ENCODE measurements at regions not wholly inside any gene's neighbourhood (a gene's known extent, or its start where the extent isn't known, plus 50 kb on each side); places are given as distances from the start of the nearest gene placed in this dataset.

DNA sequence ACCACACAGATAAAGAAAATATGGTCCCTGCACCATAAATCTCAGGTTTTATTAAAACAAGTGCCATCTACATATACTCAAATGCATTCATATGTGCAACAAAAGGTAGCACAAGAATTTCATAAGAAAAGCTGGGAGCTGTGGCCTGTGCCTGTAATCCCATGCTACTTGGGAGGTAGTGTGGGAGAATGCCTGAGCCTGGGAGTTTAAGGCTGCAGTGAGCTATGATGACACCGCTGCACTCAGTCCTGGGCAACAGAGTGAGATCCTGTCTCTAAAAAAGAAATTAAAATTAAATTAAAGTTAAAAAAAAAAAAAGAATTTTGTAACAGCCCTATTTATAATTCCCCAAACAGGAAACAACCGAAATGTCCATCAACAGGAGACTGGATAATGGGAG lies 81.3 kb upstream of the JADE1 start:
- no peak for DNase-seq (ENCODE audit: low spot score in 2 of 2)
- intact Hi-C loops (cut with DNase I; ENCODE audit: low total_unique reads): no loop called here
- no peak overlapping the region for H3K4me3 ChIP-seq (ENCODE audit: low read depth, poor library complexity, severe bottlenecking)
- WGBS, 2 donors: 89 to 97% methylated on average over 2 of the region's 2 CpGs
- TF ChIP-seq POLR2A (IDR thresholded peaks at IDR 0.05): no peak
- no peak for TF ChIP-seq CTCF (IDR thresholded peaks at IDR 0.05)

DNA sequence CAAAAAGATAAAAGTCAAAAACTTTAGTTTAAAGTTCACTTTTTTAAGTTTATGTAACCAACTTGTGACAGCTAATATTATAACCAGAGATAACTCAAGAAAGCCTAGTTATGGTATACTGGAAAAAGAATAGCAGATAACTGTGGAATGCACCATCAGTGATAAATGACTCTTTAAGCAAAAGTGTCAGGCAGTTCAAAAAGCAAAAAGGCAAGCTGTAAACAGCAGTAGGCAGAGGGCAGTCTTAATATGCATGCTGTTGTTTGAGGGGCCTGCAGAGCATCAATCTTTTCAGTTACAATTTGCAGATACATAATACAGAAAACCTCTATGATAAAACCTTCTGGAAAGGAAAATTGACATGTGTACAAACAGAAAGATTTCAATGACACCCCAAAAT lies 81.8 kb upstream of the JADE1 start:
- no peak overlapping the region for H3K4me3 ChIP-seq (ENCODE audit: low read depth, poor library complexity, severe bottlenecking)
- no peak for TF ChIP-seq CTCF (IDR thresholded peaks at IDR 0.05)
- no peak for TF ChIP-seq POLR2A (IDR thresholded peaks at IDR 0.05)
- DNase-seq (ENCODE audit: low spot score in 2 of 2): no peak
- intact Hi-C loops (cut with DNase I; ENCODE audit: low total_unique reads): no loop called here

DNA sequence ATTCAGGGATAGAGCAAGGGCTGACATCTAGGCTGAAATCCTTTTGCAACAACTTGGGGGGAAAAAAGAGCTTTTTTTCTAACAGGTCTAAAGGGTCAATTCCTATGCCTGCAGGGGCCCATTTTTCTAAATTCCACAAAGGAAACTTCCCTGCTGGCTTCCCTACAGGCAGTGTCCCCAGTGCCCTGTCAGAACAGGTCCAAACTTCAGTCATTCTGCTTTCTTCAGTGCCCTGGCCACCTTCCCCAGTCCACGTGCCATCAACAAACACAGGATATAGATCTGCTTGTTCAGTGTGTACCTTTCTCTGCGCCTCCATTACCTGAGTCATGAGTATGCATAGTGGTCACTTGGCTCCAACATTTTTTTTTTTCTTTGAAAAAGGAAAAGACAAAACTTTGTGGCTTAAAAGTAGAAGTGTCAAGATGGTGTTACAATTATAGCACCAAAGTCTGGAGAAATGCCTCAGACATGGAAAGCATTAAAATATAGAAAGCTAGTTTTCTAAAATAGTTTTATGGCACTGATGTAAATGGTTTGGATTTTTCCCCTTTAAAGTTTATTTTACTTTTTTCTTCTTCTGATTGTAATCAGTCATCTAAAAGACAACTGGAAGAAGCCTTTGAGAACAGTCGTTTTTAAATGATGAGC lies 84.0 kb upstream of the JADE1 start:
- no peak for DNase-seq (ENCODE audit: low spot score in 2 of 2)
- H3K4me3 ChIP-seq (ENCODE audit: low read depth, poor library complexity, severe bottlenecking): no peak overlapping the region
- TF ChIP-seq CTCF (IDR thresholded peaks at IDR 0.05): no peak
- no peak for TF ChIP-seq POLR2A (IDR thresholded peaks at IDR 0.05)
- 21 to 45% methylated on average over 3 of the region's 3 CpGs for WGBS, 2 donors
- intact Hi-C loops (cut with DNase I; ENCODE audit: low total_unique reads): no loop called here

DNA sequence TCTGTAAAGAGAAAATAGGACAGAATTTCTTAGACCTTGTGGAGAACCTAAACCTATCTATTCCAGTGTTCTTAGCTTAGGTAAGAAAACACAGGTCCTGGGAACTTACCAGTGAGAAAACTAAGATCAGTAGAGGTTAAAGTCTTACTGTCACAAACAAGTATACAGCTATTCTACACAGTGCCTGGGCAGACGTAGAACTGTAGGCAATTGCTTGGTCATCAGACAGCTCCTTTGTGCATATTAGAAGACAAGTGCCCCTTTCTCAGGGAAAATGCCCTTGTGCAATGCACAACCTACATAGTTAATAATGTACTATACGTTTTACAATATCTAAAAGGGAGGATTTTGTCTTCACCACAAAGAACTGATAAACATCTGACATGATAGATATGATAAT lies 86.6 kb upstream of the JADE1 start:
- intact Hi-C loops (cut with DNase I; ENCODE audit: low total_unique reads): no loop called here
- DNase-seq (ENCODE audit: low spot score in 2 of 2): no peak
- H3K4me3 ChIP-seq (ENCODE audit: low read depth, poor library complexity, severe bottlenecking): no peak overlapping the region
- TF ChIP-seq CTCF (IDR thresholded peaks at IDR 0.05) (no peak), POLR2A (IDR thresholded peaks at IDR 0.05) (no peak)
- 61 to 74% methylated on average over 2 of the region's 2 CpGs for WGBS, 2 donors

DNA sequence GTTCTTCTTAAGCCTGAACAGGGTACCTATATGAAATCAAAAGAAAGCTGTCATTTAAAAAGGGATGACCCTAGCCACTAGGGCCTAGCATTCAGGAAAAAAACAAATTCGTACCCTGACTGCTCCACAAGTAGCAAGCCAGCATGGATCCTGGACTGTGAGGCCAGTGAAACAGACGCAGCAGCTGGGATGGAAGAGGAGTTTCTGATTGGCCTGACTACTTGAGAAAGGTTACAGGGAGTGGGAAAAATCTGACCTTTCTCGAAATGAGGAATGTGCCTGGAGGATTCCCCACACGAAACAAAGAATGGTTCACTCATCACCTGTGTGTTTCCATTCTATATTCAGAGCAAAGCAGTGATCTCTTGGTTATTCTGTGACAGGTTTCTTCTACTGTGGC lies 87.6 kb upstream of the JADE1 start:
- intact Hi-C loops (cut with DNase I; ENCODE audit: low total_unique reads): no loop called here
- whole genome bisulfite sequencing, 2 donors: 73 to 78% methylated on average over 4 of the region's 4 CpGs
- H3K4me3 ChIP-seq (ENCODE audit: low read depth, poor library complexity, severe bottlenecking): no peak overlapping the region
- DNase-seq (ENCODE audit: low spot score in 2 of 2): no peak
- TF ChIP-seq CTCF (IDR thresholded peaks at IDR 0.05) (no peak), POLR2A (IDR thresholded peaks at IDR 0.05) (no peak)

DNA sequence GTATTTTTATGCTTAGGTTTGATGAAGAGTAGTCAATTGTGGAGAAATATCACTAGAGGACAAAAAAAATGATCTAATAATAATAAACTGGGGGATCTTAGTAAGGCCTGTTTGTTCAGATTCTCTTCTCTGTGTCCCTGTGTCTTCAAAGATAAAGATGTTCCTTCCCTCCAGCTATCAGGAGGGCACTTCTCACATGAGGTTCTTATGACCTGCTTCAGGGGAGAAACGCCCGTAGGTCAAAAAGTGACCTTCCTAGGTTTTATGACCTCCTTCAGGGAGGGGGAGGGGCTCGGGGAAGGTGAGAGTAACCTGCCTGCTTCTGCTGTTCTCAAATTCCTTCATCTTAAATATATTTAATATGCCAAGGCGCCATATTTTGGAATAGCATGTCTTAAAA lies 89.2 kb upstream of the JADE1 start:
- H3K4me3 ChIP-seq (ENCODE audit: low read depth, poor library complexity, severe bottlenecking): no peak overlapping the region
- TF ChIP-seq POLR2A (IDR thresholded peaks at IDR 0.05): no peak
- TF ChIP-seq CTCF (IDR thresholded peaks at IDR 0.05): no peak
- 79 to 84% methylated on average over 4 of the region's 4 CpGs for WGBS, 2 donors
- intact Hi-C loops (cut with DNase I; ENCODE audit: low total_unique reads): no loop called here
- no peak for DNase-seq (ENCODE audit: low spot score in 2 of 2)

All from lower leg skin (tissue), 4 donors.